Astrocyte (in vitro differentiated cells and primary cell): ENCODE measurements at regions not wholly inside any gene's neighbourhood (a gene's known extent, or its start where the extent isn't known, plus 50 kb on each side); places are given as distances from the start of the nearest gene placed in this dataset.

Source experiments
- DNase-seq: peaks from one replicate; pipeline ENCODE4 v3.0.0-alpha.2; 2010; ENCODE audit warnings: low read depth
- FAIRE-seq: peaks from 2 replicates; lab custom pipeline; 2011; peaks lifted over from hg19 to GRCh38; lab: Jason Lieb, UNC
- H2AFZ ChIP-seq: 2 replicates; pipeline ENCODE4 v1.6.0; 2012; ENCODE audit warnings: low read depth, low read length, inconsistent platforms
- H3K27ac ChIP-seq: 2 replicates; pipeline ENCODE4 v1.5.1; 2011; ENCODE audit warnings: low read depth, low read length, inconsistent platforms
- H3K27me3 ChIP-seq: 2 replicates; pipeline ENCODE4 v1.6.0; 2011; ENCODE audit warnings: low read length, inconsistent platforms; ENCODE audit not compliant: insufficient read depth
- H3K36me3 ChIP-seq: 2 replicates; pipeline ENCODE4 v1.5.1; 2011; ENCODE audit warnings: low read length, inconsistent platforms; ENCODE audit not compliant: insufficient read depth
- H3K4me1 ChIP-seq: 2 replicates; pipeline ENCODE4 v1.5.1; 2011; ENCODE audit warnings: low read length, inconsistent platforms; ENCODE audit not compliant: insufficient read depth
- H3K4me2 ChIP-seq: 2 replicates; pipeline ENCODE4 v1.6.0; 2012; ENCODE audit warnings: low read length, inconsistent platforms
- H3K4me3 ChIP-seq: 2 replicates; pipeline ENCODE4 v1.5.1; 2011; ENCODE audit warnings: low read depth, mild to moderate bottlenecking, low read length, inconsistent platforms; ENCODE audit not compliant: insufficient read depth
- H3K79me2 ChIP-seq: 2 replicates; pipeline ENCODE4 v1.6.0; 2012; ENCODE audit warnings: mild to moderate bottlenecking, low read length, inconsistent platforms; ENCODE audit not compliant: insufficient read depth
- H3K9ac ChIP-seq: 2 replicates; pipeline ENCODE4 v1.6.0; 2012; ENCODE audit warnings: mild to moderate bottlenecking, low read length, inconsistent platforms
- H3K9me3 ChIP-seq: 2 replicates; pipeline ENCODE4 v1.5.1; 2012; ENCODE audit warnings: low read depth, mild to moderate bottlenecking, low read length, inconsistent platforms; ENCODE audit not compliant: insufficient read depth
- H4K20me1 ChIP-seq: 2 replicates; pipeline ENCODE4 v1.6.0; 2012; ENCODE audit warnings: low read length, inconsistent platforms; ENCODE audit not compliant: insufficient read depth
- H3K27ac Mint-ChIP-seq: one replicate; pipeline ENCODE4 v1.8.0; 2021; ENCODE audit warnings: mild to moderate bottlenecking, mixed read lengths; ENCODE audit not compliant: unreplicated experiment
- H3K27me3 Mint-ChIP-seq: one replicate; pipeline ENCODE4 v1.8.0; 2021; ENCODE audit warnings: low read depth, mixed read lengths; ENCODE audit not compliant: unreplicated experiment
- H3K36me3 Mint-ChIP-seq: one replicate; pipeline ENCODE4 v1.8.0; 2021; ENCODE audit warnings: low read depth, mixed read lengths; ENCODE audit not compliant: unreplicated experiment
- H3K4me1 Mint-ChIP-seq: one replicate; pipeline ENCODE4 v1.8.0; 2021; ENCODE audit warnings: low read depth, mixed read lengths; ENCODE audit not compliant: unreplicated experiment
- H3K4me3 Mint-ChIP-seq: one replicate; pipeline ENCODE4 v1.8.0; 2021; ENCODE audit warnings: mild to moderate bottlenecking, moderate library complexity, mixed read lengths; ENCODE audit not compliant: unreplicated experiment
- H3K9me3 Mint-ChIP-seq: one replicate; pipeline ENCODE4 v1.8.0; 2021; ENCODE audit warnings: mild to moderate bottlenecking, mixed read lengths; ENCODE audit not compliant: unreplicated experiment
- EZH2 ChIP-seq: IDR thresholded peaks from 2 replicates; pipeline ENCODE4 v1.6.1; 2012; ENCODE audit warnings: mild to moderate bottlenecking, low read length, inconsistent platforms; ENCODE audit not compliant: insufficient read depth
- TF ChIP-seq, protein P1 (sequence below): IDR thresholded peaks from 2 replicates; pipeline ENCODE4 v1.5.1; 2011; ENCODE audit warnings: low read depth, mild to moderate bottlenecking, inconsistent platforms, low read length, moderate library complexity; ENCODE audit not compliant: insufficient read depth

DNA sequence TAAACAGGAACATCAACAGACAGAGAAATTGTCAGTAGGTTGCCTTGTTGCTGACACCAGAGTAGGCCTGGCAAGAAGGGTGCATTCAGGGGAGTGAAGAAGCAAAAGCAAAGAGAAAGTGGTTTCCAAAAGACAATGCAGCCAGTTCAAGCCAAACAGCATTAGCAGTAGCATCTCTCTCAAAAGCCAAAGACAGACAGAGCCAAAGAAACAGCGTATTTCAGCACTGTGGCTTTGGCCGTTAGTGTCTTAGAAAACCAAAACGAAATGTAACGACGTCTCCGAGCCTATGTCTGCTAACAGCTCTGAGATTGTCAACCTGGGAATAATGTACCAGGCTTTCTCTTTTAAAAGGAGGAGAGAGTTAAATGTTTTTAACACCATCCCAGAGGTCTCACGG is 178.6 kb downstream of the NRP2 start:
- Mint-ChIP-seq H3K4me1 (peaks cover 13% of the 10 kb centered on the region), H3K36me3 (no peaks in the 10 kb centered on the region), H3K9me3 (no peaks in the 10 kb centered on the region), H3K27me3 (peaks cover 53% of the 10 kb centered on the region), H3K4me3 (no peak overlapping the region), H3K27ac (no peak overlapping the region)
- peaks cover 5% of the 10 kb centered on the region for H3K4me1 ChIP-seq
- no peak overlapping the region for H2AFZ ChIP-seq
- no peaks in the 10 kb centered on the region for H4K20me1 ChIP-seq
- H3K27me3 ChIP-seq: peaks cover 7% of the 10 kb centered on the region
- no peak overlapping the region for H3K4me3 ChIP-seq
- no peaks in the 10 kb centered on the region for H3K79me2 ChIP-seq
- no peak overlapping the region for H3K4me2 ChIP-seq
- H3K36me3 ChIP-seq: no peaks in the 10 kb centered on the region
- FAIRE-seq (no peak), DNase-seq (no peak)
- H3K9me3 ChIP-seq: no peaks in the 10 kb centered on the region
- TF ChIP-seq, protein P1, sequence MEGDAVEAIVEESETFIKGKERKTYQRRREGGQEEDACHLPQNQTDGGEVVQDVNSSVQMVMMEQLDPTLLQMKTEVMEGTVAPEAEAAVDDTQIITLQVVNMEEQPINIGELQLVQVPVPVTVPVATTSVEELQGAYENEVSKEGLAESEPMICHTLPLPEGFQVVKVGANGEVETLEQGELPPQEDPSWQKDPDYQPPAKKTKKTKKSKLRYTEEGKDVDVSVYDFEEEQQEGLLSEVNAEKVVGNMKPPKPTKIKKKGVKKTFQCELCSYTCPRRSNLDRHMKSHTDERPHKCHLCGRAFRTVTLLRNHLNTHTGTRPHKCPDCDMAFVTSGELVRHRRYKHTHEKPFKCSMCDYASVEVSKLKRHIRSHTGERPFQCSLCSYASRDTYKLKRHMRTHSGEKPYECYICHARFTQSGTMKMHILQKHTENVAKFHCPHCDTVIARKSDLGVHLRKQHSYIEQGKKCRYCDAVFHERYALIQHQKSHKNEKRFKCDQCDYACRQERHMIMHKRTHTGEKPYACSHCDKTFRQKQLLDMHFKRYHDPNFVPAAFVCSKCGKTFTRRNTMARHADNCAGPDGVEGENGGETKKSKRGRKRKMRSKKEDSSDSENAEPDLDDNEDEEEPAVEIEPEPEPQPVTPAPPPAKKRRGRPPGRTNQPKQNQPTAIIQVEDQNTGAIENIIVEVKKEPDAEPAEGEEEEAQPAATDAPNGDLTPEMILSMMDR: no peak
- H3K9ac ChIP-seq: no peak overlapping the region
- no peak overlapping the region for H3K27ac ChIP-seq

DNA sequence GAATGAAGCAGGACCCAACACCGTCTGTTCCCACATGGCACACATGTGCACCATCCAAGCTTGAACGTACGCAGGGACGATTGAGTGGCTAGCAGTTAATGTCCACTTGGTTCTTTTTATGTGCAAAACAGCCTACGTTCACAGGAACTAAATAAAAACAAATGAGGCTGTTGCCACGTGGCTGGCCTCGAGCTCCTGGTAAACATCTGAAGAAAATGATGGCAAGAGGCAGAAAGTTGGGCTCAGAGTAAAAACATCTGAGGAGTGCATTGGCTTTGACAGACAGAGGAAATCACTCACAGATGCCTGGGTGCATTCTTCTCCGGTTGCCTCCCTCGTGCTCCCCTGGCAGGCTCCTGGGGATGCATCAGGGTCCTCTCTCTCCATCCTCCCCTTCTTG is 177.9 kb downstream of the NRP2 start:
- H3K9me3 Mint-ChIP-seq: no peaks in the 10 kb centered on the region
- peaks cover 7% of the 10 kb centered on the region for H3K27me3 ChIP-seq
- no peaks in the 10 kb centered on the region for H3K36me3 Mint-ChIP-seq
- H3K4me3 Mint-ChIP-seq: no peak overlapping the region
- H3K79me2 ChIP-seq: no peaks in the 10 kb centered on the region
- H3K9ac ChIP-seq: no peak overlapping the region
- H2AFZ ChIP-seq: no peak overlapping the region
- H3K4me3 ChIP-seq: no peak overlapping the region
- no peak overlapping the region for H3K4me2 ChIP-seq
- peaks cover 5% of the 10 kb centered on the region for H3K4me1 ChIP-seq
- DNase-seq (no peak), FAIRE-seq (no peak)
- TF ChIP-seq EZH2: no peak
- TF ChIP-seq, protein P1: no peak
- peaks cover 47% of the 10 kb centered on the region for H3K27me3 Mint-ChIP-seq
- H3K4me1 Mint-ChIP-seq: peaks cover 12% of the 10 kb centered on the region
- H3K27ac ChIP-seq: no peak overlapping the region
- H3K36me3 ChIP-seq: no peaks in the 10 kb centered on the region
- no peaks in the 10 kb centered on the region for H4K20me1 ChIP-seq
- H3K9me3 ChIP-seq: no peaks in the 10 kb centered on the region
- no peak overlapping the region for H3K27ac Mint-ChIP-seq

GRCh38 chr2:205858881-205859441 is 176.7 kb downstream of the NRP2 start:
- Histone ChIP-seq H3K9me3 (no peaks in the 10 kb centered on the region), H3K9ac (no peak overlapping the region), H3K27me3 (peaks cover 7% of the 10 kb centered on the region), H4K20me1 (no peaks in the 10 kb centered on the region), H3K4me1 (no peaks in the 10 kb centered on the region), H3K4me2 (no peak overlapping the region), H3K27ac (no peak overlapping the region), H3K79me2 (no peaks in the 10 kb centered on the region), H2AFZ (no peak overlapping the region), H3K4me3 (no peak overlapping the region), H3K36me3 (no peaks in the 10 kb centered on the region)
- no peaks in the 10 kb centered on the region for H3K36me3 Mint-ChIP-seq
- DNase-seq: peak; percentile 63
- peaks cover 5% of the 10 kb centered on the region for H3K4me1 Mint-ChIP-seq
- TF ChIP-seq, protein P1: no peak
- TF ChIP-seq EZH2: no peak
- peaks cover 4% of the 10 kb centered on the region for H3K9me3 Mint-ChIP-seq
- no peak overlapping the region for H3K27ac Mint-ChIP-seq
- FAIRE-seq: peak; percentile 56
- peaks cover 51% of the 10 kb centered on the region for H3K27me3 Mint-ChIP-seq
- no peak overlapping the region for H3K4me3 Mint-ChIP-seq
